ENCODE measurements at regions not wholly inside any gene's neighbourhood (a gene's known extent, or its start where the extent isn't known, plus 50 kb on each side); places are given as distances from the start of the nearest gene placed in this dataset.

GRCh38 chr20:60064554-60065196 is 106.5 kb downstream of the CDH26 start:
- DNase-seq: no peak

GRCh38 chr20:60065741-60066437 is 107.7 kb downstream of the CDH26 start:
- DNase-seq: no peak

DNA sequence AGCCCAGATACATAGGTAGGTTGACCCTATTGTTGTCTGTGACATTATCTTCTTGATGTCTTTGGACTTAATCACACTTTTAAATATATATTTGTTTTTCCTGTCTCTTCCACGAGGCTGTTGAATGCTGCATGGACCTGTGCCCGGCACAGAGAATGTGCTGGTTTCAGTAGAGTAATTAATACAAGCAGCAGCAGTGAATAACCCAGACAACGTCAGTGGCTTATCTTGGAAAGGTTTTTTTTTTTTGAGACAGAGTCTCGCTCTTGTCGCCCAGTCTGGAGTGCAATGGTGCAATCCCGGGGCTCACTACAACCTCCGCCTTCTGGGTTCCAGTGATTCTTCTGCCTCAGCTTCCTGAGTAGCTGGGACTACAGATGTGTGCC is 108.2 kb downstream of the CDH26 start:
- DNase-seq: no peak

DNA sequence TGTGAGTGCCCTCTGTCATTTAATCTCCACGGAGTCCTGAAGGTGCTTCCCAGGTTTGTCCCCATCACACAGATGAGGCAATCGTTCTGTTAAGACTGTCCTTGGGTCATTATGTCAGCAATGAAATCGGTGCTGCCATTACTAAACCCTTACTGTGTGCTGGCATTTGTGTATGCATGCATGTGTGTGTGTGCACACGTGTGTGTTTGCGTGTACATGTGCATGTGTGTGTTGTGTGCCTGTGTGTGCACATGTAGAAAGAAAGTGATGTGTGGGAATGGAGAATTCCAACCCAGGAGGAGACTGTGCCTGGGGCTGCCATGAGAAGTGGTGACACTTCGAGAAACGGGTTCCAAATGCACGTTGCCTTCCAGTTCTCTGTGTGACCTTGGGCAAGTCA is 110.3 kb downstream of the CDH26 start:
- DNase-seq: no peak

GRCh38 chr20:60069656-60070055 is 111.4 kb downstream of the CDH26 start:
- DNase-seq: no peak

- DNase-seq: no peak
These were observed 112.6 kb downstream of the CDH26 start for GRCh38 chr20:60070791-60071190.

GRCh38 chr20:60071965-60072364 is 113.7 kb downstream of the CDH26 start:
- DNase-seq: no peak

- no peak for DNase-seq
These were observed 114.9 kb downstream of the CDH26 start for GRCh38 chr20:60073086-60073485.

DNA sequence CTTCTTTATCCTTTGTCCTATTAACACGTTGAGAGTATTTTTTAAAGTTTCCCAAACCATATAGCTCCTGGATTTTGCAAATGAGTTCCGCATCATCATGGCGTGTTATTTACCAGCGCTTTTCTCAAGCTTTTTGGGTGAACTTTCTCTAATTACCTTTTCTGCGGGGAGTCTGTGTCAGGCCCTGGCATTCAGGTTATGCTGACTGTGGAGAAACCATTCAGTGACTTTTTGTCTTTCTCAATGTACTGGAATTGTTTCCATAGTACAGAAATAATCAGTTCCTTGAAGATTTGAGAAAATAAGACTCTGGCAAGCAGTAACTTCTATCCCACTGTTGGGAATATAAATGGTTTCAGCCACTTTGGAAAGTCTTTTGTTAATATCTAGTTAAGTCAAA is 115.3 kb downstream of the CDH26 start:
- DNase-seq: no peak

DNA sequence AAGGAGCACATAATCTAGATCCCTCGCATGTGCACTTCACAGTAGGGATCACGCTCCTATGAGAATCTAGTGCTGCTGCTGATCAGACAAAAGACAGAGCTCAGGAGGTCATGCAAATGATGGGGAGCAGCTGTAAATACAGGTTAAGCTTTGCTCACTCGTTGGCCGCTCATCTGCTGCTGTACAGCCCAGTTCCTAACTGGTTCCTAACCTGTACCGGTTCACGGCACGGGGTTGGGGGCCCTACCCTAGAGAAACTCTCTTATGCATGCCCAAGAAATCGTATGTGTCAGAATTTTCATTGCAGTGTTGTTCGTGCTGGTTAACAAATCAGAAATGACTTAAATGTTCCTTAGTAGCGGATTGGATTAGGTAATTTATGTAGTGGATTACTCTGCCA is 116.1 kb downstream of the CDH26 start:
- DNase-seq: no peak

DNA sequence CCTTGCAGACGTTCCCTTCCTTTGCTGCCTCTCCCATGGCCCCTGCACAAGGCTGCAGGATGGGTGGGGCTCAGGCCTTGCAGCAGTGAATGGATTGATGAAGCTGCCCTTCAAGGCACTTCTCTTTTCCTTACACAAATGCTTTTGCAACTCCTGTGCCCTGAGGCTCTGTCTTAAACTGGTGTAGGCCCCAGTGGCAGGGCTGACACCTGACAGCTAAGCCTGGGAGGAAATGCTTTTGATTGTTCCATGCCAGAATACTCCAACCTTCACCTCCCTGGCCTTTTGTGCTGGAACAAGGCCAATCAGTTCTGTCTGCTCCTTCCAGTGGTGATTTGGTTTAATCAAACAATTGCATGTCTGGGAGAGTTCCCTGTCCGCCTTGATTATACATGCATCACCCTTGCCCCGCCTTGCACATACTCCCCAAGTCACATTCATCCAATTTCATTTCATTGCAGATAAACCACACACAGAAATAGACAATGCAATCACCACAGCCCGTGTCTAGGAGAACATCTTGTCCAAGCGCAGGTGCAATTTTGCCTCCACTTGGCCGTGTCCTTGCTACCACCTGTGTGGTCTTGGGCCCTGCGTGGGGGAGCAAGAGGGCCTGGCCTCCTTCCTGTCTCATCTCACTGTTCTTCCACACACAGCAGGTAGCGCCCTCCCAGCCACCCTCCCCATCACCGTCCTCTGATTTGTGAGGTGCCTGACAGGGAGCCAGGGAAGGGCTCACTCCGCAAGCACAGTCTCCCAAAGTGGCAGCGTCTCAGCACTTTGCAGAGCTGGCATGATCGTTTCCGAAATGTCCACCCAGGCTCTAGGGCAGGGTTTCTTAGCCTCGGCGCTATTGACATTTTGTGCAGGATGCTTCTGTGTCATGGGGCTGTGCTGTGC is 120.4 kb downstream of the CDH26 start:
- no peak for DNase-seq

GRCh38 chr20:60080401-60080800 is 122.2 kb downstream of the CDH26 start:
- DNase-seq: no peak

DNA sequence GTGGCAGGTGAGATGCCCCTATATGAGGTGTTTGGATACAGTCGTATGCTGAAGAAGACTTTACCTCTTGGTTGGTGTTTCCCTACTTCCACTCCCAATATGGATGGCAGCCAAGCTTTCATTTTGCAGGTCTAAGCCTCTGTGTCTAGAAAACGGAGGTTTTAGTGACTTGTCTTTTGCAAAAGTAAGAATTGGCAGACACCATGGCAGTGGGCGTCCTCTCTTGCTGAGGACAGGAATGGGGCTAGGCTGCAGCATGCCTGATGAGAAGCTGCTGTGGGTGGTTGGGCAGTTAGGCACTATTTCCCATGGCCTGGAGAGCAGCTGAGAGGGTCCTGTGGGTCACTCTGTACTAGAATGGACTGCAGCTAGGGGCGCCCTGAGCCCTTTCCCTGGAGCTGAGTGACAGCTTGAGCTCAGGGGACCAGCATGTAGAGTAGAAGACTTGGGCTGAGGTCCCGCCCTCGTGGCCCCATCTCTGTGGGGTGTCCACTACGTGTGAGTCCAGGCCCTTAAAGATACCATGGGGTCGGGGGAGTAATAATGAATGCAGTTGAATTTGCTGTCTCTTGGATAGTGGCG is 127.4 kb downstream of the CDH26 start:
- DNase-seq: no peak

- no peak for DNase-seq
These were observed 128.8 kb downstream of the CDH26 start for GRCh38 chr20:60086821-60087562.

DNA sequence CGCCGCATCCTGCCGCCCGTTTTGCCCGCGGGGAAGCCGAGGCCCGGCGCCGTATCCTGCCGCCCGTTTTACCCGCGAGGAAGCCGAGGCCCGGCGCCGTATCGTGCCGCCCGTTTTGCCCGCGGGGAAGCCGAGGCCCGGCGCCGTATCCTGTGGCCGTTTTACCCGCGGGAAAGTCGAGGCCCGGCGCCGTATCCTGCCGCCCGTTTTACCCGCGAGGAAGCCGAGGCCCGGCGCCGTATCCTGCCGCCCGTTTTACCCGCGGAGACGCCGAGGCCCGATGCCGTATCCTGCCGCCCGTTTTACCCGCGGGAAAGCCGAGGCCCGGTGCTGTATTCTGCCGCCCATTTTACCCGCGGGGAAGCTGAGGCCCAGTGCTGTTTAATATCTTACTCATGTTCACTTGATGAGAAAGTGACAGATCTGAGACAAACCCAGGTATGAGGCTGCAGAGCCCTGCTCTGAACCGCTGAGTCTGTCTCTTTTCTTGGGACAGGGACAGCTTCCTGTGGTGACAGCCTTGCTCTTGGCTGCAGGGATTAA is 129.4 kb downstream of the CDH26 start:
- no peak for DNase-seq

GRCh38 chr20:60088236-60088635 is 130.0 kb downstream of the CDH26 start:
- no peak for DNase-seq

- DNase-seq: no peak
These were observed 132.4 kb downstream of the CDH26 start for GRCh38 chr20:60090631-60091030.

DNA sequence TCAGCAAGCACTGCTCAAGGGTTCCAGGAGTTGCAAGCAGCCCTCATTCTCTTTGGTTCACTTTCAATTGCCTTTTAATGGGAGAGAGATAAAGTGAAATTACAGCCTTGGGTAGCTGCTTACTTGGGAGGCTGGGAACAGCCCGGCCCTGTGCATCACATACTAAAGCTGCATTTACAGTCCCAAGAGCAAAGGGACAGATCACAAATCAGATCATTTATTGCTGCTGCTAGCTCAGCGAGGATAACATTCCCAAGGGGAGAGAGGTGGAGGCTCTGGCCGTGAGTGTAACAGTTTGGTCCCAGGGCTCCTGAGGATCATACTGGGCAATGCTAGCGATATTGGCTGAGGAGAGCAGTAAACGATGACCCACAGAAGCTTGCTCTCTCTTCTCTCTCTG is 133.1 kb downstream of the CDH26 start:
- DNase-seq: no peak

- DNase-seq: no peak
These were observed 133.6 kb downstream of the CDH26 start for GRCh38 chr20:60091861-60092260.

GRCh38 chr20:60092729-60093128 is 134.5 kb downstream of the CDH26 start:
- no peak for DNase-seq

DNA sequence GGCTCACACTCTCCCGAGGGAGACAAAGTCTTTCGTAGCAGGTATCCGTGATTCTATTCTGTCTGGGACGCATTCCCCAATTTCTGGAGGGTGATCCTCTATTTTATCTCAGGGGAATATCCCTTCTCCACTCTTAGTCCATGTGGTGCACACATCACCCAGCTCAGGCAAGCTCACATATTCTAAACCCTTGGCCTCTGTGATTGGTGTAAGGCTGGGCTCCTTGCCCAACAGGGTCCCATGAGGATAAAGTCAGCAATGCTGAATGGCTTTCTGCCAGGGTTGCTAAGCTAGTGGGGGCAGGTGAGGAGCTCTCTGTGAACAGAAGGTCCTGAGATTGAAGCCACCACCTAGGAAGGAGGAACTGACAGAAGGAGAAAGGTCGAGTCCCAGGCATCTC is 137.2 kb downstream of the CDH26 start:
- no peak for DNase-seq

- no peak for DNase-seq
These were observed 137.9 kb downstream of the CDH26 start for GRCh38 chr20:60096166-60096565.
